ENCODE measurements at regions not wholly inside any gene's neighbourhood (a gene's known extent, or its start where the extent isn't known, plus 50 kb on each side); places are given as distances from the start of the nearest gene placed in this dataset.

DNA sequence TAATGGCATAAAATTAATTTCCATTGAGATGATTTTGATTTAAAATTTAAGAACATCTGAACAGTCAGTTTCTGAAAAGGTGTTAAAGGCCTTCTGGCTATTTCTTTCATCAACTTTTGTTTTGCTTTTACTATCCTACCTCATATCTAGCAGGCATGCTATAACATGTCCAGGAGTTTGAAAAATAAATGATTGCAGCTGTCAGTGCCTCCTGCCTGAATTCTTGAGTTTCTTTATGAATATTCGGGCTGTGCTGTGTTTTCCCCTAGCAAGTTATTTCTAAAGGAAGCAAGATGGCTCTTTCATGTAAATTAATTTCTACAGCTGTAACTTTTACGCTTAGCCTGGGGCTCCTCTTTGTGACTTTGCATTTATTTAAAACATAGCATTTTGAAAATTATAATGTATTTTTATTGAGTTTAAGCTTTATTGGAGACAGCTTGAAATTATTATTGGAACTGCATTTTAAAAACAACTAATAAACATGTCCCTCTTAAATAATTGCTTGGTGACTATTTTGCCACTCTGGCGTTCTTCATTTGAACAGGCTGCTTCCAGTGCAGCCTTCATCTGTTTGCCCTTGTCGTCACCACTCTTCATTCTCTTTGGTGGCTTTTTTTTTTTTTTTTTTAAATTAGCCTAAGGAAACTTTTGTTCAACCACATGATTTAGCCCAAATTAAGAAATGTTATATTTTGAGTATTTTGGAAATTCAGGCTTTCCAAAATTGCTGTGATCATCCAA, 1083.4 kb upstream of the LRRN3 start:
- DNase-seq (ENCODE audit: low read depth in 2 of 2) = no peak

DNA sequence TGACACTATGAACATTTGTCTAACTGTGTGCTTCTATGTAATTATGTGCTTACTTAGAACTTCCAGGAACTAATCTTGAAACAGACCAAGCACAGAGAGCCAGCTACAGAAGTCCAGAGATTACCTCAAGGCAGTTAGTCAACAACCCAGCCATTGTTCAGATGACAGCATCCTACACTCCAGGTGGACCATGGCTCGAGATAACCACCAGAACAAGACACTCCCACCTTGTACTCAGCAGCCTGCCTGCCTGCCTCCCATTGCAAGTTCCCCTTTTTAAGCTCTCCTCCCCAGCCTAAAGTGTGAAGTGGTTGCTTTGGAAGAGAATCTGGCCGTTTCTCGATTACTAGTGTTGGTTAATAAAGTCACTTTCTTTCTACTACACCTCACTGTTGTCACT, 1080.6 kb upstream of the LRRN3 start:
- DNase-seq (ENCODE audit: low read depth in 2 of 2) = no peak

DNA sequence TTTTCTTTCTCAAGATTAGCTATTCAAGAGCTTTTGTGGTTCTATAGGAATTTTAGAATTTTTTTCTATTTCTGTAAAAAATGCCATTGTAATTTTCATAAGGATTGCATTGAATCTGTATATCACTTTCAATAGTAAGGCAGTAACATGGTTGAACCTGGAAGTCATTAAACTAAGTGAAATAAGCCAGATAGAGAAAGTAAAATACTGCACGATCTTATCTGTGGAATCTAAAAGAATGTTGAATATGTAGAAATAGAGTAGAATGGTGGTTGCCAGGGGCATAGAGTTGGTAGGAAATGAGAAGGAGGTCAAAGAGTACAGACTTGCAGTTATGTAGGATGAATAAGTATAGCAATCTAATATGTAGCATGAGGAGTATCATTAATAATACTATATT, 1073.5 kb upstream of the LRRN3 start:
- no peak for DNase-seq (ENCODE audit: low read depth in 2 of 2)

DNA sequence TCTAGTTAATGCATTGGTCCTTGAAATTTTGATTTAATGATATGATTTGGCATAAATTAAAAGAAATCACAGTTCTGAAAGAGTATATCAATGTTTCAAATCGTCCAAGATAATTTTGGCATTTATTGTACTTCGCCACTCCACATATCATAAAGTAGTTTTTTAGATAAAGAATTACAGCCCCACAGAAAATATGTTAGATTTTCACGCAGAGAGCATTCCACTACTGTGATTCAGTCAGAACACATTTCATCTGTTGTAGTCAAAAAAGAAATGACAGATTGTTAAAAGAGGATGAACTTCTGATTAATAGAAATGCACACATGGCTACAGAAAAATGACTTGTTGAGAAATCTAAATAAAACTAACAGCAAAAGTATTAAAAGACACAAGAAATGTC, 1063.5 kb upstream of the LRRN3 start:
- DNase-seq (ENCODE audit: low read depth in 2 of 2) = no peak

DNA sequence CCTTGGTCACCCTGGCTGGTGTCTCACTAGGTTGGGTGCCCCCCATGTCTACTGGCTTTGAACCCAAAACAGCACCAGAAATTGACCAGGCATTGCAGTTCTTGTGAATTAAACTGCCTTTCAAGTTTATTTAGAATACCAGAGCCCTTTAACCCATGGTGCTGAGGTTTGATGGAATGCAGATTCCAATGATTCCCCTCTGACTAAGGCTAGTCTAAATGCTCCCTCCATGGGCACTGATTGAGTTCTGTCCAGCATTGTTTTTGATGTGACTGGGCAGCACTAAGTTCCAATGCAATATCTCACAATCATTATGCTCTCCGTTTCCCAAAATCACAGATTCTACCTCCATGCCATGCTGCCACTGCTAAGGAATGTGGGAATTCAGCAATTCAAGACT, 1047.4 kb upstream of the LRRN3 start:
- DNase-seq (ENCODE audit: low read depth in 2 of 2) = no peak

DNA sequence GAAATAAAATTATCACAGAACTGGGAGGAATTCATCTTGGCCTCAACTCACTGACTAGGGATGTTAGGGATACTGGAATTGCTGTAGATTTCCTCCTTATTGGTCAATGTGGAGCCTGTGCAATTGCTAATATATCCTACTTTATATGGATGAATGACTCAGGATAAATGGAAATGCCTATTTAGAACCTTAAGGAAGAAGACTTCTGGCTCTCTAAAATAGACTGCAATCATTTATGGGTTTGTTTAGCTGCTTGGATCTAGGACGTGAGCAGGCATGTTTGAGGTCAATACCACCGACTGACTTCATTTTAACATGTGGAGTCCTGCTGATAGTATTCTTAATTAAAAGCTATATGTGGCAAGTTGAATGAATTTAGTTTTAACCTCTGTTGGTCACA, 1040.1 kb upstream of the LRRN3 start:
- no peak for DNase-seq (ENCODE audit: low read depth in 2 of 2)

DNA sequence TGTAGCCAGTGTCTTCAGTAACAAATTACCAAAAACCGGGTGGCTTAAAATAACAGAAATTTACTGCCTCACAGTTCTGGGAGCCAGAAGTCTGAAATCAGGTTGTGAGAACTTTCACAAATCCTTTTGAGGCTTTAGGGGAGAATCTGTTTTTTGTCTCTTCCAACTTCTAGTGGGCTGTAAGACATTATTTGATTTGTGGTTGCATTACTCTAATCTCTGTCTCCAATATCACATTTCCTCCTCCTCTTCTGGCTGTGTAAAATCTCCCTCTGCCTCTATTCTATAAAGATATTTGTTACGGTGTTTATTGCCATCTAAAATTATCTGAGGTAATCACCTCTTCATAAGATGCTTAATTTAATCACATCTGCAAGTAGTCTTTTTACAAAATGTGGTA, 1039.6 kb upstream of the LRRN3 start:
- no peak for DNase-seq (ENCODE audit: low read depth in 2 of 2)

DNA sequence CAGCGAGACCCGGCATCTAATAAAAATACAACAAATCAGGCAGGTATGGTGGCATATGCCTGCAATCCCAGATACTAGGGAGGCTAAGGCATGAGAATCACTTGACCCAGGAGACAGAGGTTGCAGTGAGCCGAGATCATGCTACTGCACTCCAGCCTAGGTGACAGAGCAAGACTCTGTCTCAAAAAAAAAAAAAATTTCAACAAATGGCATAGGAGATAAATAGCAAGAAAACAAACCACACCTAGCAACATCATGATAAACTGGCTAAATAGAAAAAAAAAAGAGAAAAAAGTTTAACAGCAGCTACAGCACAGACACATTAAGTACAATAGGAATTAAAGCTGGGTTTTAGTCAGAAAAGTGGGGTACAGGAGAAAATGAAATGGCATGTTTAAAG, 1034.6 kb upstream of the LRRN3 start:
- no peak for DNase-seq (ENCODE audit: low read depth in 2 of 2)

DNA sequence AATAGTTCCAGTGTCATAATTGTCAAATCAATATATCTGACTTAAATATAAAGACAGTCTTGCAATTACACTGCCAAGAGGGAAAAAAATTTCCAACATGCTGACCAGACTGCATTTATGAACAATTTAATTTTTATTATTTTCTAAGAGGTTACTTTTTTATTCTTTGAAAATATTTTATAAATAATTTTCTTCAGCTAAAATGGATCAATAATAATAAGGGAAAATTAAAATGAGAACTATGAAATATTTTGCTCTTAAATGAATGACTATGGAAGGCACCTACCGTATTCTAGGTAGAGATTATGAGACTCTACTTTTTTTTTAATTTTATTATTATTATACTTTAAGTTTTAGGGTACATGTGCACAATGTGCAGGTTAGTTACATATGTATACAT, 1032.5 kb upstream of the LRRN3 start:
- no peak for DNase-seq (ENCODE audit: low read depth in 2 of 2)

DNA sequence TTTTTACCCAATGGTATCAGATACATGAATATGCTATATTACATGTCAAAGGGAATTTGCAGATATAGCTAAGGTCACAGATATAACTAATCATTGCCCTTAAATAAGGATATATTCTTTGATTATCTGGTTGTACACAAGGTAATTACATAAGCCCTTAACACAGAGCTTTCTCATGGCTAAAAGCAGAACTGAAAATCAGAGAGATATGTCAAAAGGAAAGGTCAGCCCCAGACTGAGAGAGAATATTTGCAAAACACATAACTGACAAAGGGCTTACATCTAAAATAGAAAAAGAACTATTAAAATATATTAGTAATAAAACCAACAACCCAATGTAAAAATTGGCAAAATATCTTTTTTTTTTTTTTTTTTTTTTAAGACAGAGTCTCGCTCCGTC, 1029.5 kb upstream of the LRRN3 start:
- no peak for DNase-seq (ENCODE audit: low read depth in 2 of 2)

DNA sequence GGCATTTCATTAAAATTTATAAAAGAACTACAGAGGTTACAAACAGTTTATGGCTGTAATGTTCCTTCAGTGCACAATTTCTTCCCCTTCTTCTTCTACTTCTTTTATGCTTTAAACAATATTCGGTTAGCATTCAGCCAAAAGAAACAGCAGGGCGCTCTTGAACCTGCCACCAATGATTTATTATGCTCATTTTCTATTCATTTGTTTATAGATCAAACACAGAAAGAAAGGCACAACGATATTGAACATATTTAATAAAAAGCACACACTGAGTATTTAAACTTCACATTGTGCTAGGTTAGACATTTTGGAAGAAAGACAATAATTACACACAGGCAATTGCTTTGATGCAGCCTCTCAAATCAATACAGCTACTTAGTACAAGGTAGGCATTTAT, 1025.8 kb upstream of the LRRN3 start:
- DNase-seq (ENCODE audit: low read depth in 2 of 2) = no peak

DNA sequence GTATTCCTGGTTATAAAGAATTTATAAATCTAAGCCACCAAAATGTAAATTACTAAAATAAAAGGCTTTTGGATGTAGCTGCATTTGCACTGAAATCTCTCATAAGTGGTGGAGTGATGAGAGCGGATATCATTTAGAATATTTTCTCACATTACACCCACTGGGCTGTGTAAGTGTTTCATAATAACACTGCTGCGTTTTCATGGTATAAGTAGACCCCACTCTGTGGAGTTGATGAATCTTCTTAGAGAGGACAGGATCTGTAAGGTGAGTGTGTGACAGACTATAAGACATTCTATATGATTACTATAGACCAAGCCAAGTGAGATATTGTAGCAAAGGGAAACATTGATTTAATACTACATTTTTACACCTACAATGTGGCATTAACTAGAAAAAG, 1024.1 kb upstream of the LRRN3 start:
- DNase-seq (ENCODE audit: low read depth in 2 of 2) = no peak

DNA sequence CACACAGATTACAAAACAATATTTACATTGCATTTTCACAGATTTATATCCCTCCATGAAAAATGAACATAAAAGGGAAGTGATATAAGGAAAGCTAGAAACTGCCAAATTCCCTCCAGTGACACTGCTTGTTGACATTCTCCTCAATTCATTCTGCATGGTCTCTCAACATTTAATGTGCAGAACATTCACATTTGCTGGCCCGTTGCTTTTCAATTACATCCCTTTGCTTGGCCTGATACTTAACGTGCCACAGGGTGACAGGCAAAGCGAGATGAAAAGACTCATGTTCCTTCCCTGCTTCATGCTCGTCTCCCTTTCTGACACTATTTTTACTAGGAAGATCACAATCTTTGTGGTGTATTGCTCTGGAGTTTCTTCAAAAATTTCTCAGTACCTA, 1019.7 kb upstream of the LRRN3 start:
- DNase-seq (ENCODE audit: low read depth in 2 of 2) = no peak

DNA sequence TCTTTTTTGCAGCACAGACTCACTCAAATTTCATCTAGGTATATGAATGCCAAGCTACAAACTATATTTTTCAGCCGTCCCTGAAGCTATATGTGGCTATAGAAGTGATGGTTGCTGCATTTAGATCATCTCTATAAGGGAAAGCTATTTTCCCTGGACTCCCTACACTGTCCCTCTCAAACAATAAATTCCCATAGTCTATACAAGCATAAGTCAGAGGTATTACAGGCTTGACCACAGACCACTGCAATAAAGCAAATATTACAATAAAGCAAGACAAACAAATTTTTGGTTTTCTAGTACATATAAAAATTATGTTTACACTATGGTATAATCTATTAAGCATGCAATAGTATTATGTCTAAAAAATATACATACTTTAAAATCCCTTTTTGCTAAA, 1015.5 kb upstream of the LRRN3 start:
- DNase-seq (ENCODE audit: low read depth in 2 of 2) = no peak

DNA sequence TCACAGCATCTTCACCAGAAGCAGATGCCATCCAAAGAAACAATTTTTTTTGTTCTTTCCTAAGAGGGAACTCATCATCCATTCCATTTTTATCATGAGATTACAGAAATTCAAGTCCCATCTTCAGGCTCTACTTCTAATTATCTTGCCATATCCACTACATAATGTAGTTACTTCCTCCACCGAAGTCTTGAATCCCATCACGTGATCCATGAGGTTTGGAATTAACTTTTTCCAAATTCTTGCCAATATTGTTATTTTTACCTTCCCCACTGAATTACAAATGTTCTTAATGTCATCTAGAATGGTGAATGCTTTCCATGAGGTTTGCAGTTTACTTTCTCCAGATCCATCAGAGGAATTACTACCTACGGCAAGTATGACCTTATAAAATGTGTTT, 1014.7 kb upstream of the LRRN3 start:
- DNase-seq (ENCODE audit: low read depth in 2 of 2) = no peak

DNA sequence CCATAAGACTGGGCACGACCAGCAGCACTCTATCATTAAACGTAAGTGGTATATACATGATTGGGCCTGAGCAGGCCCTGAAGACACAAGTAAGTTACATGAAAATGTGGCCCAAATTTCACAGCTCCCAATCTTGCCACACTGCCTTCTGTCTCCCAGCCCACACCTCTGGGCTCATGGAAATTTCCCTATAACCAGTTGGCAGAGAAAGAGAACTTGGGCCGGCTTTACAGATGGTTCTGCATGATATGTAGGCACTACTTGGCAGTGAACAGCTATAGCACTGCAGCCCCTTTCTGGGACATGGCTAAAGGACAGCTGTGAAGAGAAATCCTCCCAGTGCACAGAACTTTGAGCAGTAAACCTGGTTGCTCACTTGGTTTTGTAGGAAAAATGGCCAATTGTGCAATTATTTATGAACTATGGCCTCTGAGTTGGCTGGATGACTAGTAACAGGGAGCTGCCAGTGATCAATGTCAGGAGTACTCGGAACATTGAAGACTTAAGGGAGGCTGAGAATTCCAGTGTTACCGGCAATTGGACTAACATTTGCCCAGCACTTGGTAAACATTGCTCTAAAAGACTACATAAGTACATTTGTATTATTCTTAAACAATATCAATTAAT, 1006.6 kb upstream of the LRRN3 start:
- no peak for DNase-seq (ENCODE audit: low read depth in 2 of 2)

DNA sequence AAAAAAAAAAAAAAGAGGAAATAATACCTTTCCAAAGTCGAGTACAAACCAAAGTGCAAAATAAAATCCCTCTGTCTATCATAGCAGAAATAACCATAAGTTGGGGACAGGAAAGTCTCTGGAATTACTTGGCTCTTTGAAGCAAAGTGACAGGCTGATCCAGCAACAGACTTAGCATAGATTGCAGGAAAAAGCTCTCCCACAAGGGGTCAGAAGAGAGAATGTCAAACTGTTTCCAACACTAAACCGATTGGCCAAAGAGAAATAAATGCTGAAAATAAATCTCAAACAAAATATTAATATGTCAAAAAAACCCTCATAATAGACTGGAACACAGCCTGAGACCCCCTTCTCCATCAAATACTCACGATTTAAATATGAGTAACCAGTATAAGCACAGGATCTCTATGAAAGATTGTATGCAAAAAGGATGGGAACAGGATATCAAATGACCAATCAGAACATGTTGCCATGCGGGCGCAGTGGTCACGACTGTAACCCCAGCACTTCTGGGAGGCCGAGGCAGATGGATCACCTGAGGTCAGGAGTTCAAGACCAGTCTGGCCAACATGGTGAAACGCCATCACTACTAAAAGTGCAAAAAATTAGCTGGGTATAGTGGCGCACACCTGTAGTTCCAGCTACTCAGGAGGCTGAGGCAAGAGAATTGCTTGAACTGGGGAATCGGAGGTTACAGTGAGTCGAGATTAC, 1000.7 kb upstream of the LRRN3 start:
- no peak for DNase-seq (ENCODE audit: low read depth in 2 of 2)

DNA sequence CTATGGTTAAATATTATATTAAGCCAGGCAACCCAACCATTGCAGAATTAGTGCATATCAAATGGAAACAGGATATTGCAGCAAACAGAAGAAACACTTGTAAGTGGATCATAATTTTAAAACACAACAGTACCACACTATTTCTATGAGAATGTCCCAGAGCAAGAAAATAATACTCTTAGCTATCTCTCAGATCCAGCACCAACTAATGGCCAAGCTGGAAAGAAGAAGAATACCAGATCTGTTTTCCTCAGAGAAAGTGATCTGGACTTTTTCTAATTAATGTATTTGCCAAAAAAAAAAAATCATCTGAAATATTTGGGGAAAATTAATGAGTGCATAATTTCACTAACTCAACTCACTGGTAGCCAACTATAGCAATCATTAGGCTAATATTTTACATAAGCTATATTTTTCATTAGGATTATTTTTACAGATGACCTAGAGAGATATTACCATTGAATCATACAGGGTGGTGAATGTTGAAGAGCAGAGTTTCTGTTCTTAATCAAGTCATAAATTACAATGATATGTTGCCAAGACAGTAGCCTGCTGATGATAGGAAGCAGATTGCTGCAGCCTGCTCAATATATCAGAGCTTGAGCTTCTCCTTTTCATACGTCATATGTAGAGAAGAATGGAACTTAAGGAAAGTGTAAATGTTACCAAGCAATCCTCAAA, 995.4 kb upstream of the LRRN3 start:
- no peak for DNase-seq (ENCODE audit: low read depth in 2 of 2)

DNA sequence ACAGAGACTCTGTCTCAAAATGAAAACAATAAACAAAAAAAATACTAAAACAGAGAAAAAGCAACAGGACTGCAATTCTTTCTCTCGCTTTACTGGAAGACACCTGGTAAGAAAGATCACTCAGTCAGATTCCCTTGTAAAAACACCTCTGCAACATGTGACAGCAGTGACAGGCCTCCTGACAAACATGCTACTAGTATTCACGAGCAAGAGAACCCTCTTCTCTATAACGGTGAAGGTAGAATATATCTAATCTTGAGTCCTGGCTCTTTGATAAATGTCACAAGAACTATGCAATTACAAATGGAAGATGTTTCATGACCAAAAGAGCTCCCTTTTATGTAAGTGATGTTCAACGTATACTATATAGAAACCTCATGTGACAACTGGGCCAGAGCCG, 986.7 kb upstream of the LRRN3 start:
- DNase-seq (ENCODE audit: low read depth in 2 of 2) = no peak

DNA sequence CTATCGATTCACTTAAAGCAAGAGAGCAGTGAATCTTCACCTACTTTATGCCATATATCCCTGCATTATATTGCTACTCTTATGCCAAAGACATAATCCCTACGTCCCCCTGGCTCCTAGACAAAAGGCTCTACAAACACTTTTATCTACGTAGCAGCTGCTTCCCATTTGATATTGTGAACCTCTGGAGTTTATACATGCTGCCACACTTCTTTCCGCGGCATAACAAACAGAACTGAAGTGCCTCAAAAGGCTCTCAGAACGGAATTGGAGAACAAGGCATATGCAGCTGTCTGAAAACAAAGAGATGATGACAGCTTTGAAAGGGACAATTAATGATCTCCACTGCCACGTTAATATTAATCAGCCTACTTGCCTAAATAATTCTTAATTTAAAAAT, 985.6 kb upstream of the LRRN3 start:
- DNase-seq (ENCODE audit: low read depth in 2 of 2) = no peak

DNA sequence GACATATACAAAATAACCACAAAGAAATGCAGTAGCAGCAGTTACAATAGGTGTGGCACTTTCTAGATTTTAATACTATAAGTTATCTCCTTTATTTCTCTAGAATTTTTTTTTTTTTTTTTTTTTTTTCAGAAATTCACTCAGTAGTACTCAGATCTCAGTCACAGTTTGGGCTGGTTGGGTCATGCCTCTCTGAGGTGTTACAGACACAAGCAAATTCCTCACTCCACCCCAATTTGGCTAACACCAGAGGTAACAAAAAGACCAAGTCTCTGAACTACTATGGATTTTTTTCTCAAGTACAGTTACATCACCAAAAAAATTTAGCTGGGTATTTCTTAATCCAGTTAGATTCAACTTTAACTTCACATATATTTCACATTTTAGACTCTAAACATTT, 985.1 kb upstream of the LRRN3 start:
- no peak for DNase-seq (ENCODE audit: low read depth in 2 of 2)

DNA sequence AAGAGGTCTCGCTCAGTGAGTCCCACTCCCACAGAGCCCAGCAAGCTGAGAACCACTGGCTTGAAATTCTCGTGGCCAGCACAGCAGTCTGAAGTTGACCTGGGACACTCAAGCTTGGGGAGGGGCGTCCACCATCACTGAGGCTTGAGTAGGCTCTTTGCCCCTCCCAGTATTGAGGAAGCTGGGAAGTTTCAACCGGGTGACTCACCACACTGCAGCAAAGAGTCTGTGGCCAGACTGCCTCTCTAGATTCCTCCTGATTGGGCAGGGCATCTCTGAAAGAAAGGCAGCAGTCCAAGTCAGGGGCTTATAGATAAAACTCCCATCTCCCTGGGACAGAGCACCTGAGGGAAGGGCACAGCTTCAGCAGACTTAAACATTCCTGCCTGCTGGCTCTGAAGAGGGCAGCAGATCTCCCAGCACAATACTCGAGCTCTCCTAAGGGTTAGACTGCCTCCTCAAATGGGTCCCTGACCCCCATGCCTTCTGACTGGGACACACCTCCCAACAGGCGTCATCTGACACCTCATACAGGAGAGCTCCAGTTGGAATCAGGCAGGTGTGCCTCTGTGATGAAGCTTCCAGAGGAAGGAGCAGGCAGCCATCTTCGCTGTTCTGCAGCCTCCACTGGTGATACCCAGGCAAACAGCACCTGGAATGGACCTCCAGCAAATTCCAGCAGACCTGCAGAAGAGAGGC, 970.9 kb upstream of the LRRN3 start:
- DNase-seq (ENCODE audit: low read depth in 2 of 2) = no peak

Data from stimulated activated CD8-positive, alpha-beta memory T cell treated with anti-CD3 and anti-CD28 coated beads, Interleukin-15, amount 100 ng/mL, for 48 hours (primary cell).